Gastroesophageal sphincter (tissue), 3 donors: ENCODE measurements at regions not wholly inside any gene's neighbourhood (a gene's known extent, or its start where the extent isn't known, plus 50 kb on each side); places are given as distances from the start of the nearest gene placed in this dataset.
"Not testable (repeated sequence)": the region's sequence is repeated elsewhere in the genome, so short reads cannot be mapped to it uniquely, and the experiment has no call there.

ENCODE experiments used
- CTCF ChIP-seq, 4 experiments: fragments of 200-600 bp in 2 of 4; fragments of 450-650 bp in 2 of 4; sonication (generic) in 1 of 4; IDR thresholded peaks; one replicate each; pipeline ENCODE4 v1.5.1; 2017 to 2019; ENCODE audit warnings: antibody characterized with exemption in 4 of 4, mild to moderate bottlenecking in 2 of 4, moderate library complexity in 2 of 4
- POLR2A ChIP-seq, 2 donors: fragments of 450-650 bp; IDR thresholded peaks; one replicate each; pipeline ENCODE4 v1.6.1; 2017; ENCODE audit warnings: antibody characterized with exemption in 2 of 2, mild to moderate bottlenecking in 2 of 2, moderate library complexity in 1 of 2
- POLR2AphosphoS5 ChIP-seq: sonication (generic); formaldehyde crosslinking; IDR thresholded peaks from one replicate; pipeline ENCODE4 v1.6.1; 2017; ENCODE audit warnings: antibody characterized with exemption

- TF ChIP-seq CTCF (IDR thresholded peaks at IDR 0.05); POLR2A (IDR thresholded peaks at IDR 0.05); POLR2AphosphoS5: not testable (repeated sequence)
Measured at GRCh38 chr6:40865259-40865658, 173.8 kb downstream of the UNC5CL start.
